Panc1 (cell line): ENCODE measurements at regions not wholly inside any gene's neighbourhood (a gene's known extent, or its start where the extent isn't known, plus 50 kb on each side); places are given as distances from the start of the nearest gene placed in this dataset.

Experiments
- ATAC-seq: fragments of 200-7000 bp; cut with Tn5 transposase; 2 replicates; pipeline ENCODE4 v1.9.1; 2020; ENCODE audit warnings: mild to moderate bottlenecking, moderate library complexity
- BruUV-seq: library from RNA; stranded (reverse); fragments of 400-500 nt; replicated peaks from 2 replicates; lab custom pipeline; 2021; lab: Mats Ljungman, UMichigan
- CTCF ChIA-PET: fragments of 300-600 bp; sonication (Branson Sonifier 250); formaldehyde crosslinking; loops from one replicate; lab custom pipeline; 2022; ENCODE audit warnings: antibody characterized with exemption; lab: Charles Lee
- POLR2A ChIA-PET: fragments of 300-600 bp; sonication (Branson Sonifier 250); formaldehyde crosslinking; loops from one replicate; lab custom pipeline; 2022; ENCODE audit warnings: antibody characterized with exemption; lab: Charles Lee
- DNase-seq: peaks from one replicate; pipeline ENCODE4 v3.0.0-alpha.2; 2010; ENCODE audit warnings: low read depth, low spot score
- H3K27ac ChIP-seq: 2 replicates; pipeline ENCODE4 v1.5.1; 2011; ENCODE audit warnings: mild to moderate bottlenecking, low read length, inconsistent platforms
- H3K27me3 ChIP-seq: fragments of 200-500 bp; sonication (Bioruptor generic); 2 replicates; pipeline ENCODE4 v1.6.0; 2014; ENCODE audit warnings: low read length, inconsistent platforms; ENCODE audit not compliant: control insufficient read depth, insufficient read depth
- H3K36me3 ChIP-seq: fragments of 200-500 bp; sonication (Bioruptor generic); 2 replicates; pipeline ENCODE4 v1.5.1; 2014; ENCODE audit warnings: inconsistent platforms, mild to moderate bottlenecking, low read length, moderate library complexity; ENCODE audit not compliant: control insufficient read depth, insufficient read depth
- H3K4me1 ChIP-seq: 2 replicates; pipeline ENCODE4 v1.5.1; 2011; ENCODE audit warnings: inconsistent platforms, mild to moderate bottlenecking, low read length, moderate library complexity; ENCODE audit not compliant: control insufficient read depth, insufficient read depth
- H3K4me3 ChIP-seq, 2 experiments: 2 replicates each; pipeline ENCODE4 v1.5.1; 2011 to 2012; ENCODE audit warnings: low read depth in 2 of 2, low read length in 2 of 2, mild to moderate bottlenecking in 2 of 2, inconsistent platforms in 1 of 2, moderate library complexity in 1 of 2
- H3K9me3 ChIP-seq: fragments of 200-500 bp; sonication (Bioruptor generic); 2 replicates; pipeline ENCODE4 v1.5.1; 2014; ENCODE audit warnings: low read depth, mild to moderate bottlenecking, inconsistent platforms, low read length, moderate library complexity; ENCODE audit not compliant: control insufficient read depth, insufficient read depth
- CTCF ChIP-seq: fragments of 450-650 bp; IDR thresholded peaks from 2 replicates; pipeline ENCODE4 v1.5.1; 2017; ENCODE audit warnings: mild to moderate bottlenecking
- POLR2AphosphoS5 ChIP-seq: IDR thresholded peaks from 2 replicates; pipeline ENCODE4 v1.6.1; 2012; ENCODE audit warnings: mild to moderate bottlenecking, low read depth, low read length, moderate library complexity
- REST ChIP-seq, 2 experiments: IDR thresholded peaks; 2 replicates each; pipeline ENCODE4 v1.6.1; 2011 to 2012; ENCODE audit warnings: low read depth in 2 of 2, control low read depth in 1 of 2, low read length in 1 of 2, mild to moderate bottlenecking in 1 of 2, moderate library complexity in 1 of 2; ENCODE audit not compliant: insufficient read depth in 1 of 2
- SIN3A ChIP-seq: IDR thresholded peaks from 2 replicates; pipeline ENCODE4 v1.6.1; 2012; ENCODE audit warnings: low read depth, mild to moderate bottlenecking, low read length, moderate library complexity, borderline replicate concordance; ENCODE audit not compliant: insufficient read depth
- TCF7L2 ChIP-seq: IDR thresholded peaks from 2 replicates; pipeline ENCODE4 v1.6.1; 2011; ENCODE audit warnings: mild to moderate bottlenecking, low read depth, low read length, inconsistent platforms
- in situ Hi-C: cut with HindIII; loops from 2 replicates; pipeline ENCODE4 v1.10.0; 2016; ENCODE audit warnings: low sequenced_read_pairs, low pct_unique_long_range_greater_than_20kb
- intact Hi-C: fragments of 100-400 bp; cut with micrococcal nuclease; formaldehyde crosslinking; loops from one replicate; pipeline ENCODE4 v1.10.0; 2022; ENCODE audit not compliant: unreplicated experiment

GRCh38 chr20:22407237-22408193 lies 176.9 kb downstream of the FOXA2 start:
- ATAC-seq (no peak), DNase-seq (no peak)
- CTCF ChIA-PET = no interaction called here
- Histone ChIP-seq H3K27ac (peak overlapping the region; percentile 48), H3K4me3 (no peak overlapping the region), H3K27me3 (no peaks in the 10 kb centered on the region), H3K4me1 (peaks cover 28% of the 10 kb centered on the region), H3K36me3 (no peaks in the 10 kb centered on the region), H3K9me3 (peaks cover 3% of the 10 kb centered on the region; the same call in 1 of the 2 replicates)
- intact Hi-C loops = no loop called here
- TF ChIP-seq SIN3A (no peak), REST (IDR thresholded peaks at IDR 0.05; ENCODE audit: insufficient read depth in 1 of 2, low read depth in 2 of 2, low read length in 1 of 2) (no peak), CTCF (no peak), POLR2AphosphoS5 (no peak), TCF7L2 (no peak)
- no TSS peak for BruUV-seq
- in situ Hi-C loops = no loop called here
- POLR2A ChIA-PET = no interaction called here

- no peaks in the 10 kb centered on the region for H3K27me3 ChIP-seq
- in situ Hi-C loops = no loop called here
- H3K27ac ChIP-seq = peak overlapping the region; percentile 87
- peaks cover 30% of the 10 kb centered on the region for H3K4me1 ChIP-seq
- BruUV-seq = no TSS peak
- intact Hi-C loops = no loop called here
- CTCF ChIA-PET = no interaction called here
- POLR2A ChIA-PET = no interaction called here
- DNase-seq (no peak), ATAC-seq (peak; percentile 85)
- peak overlapping the region; percentile 37 to 58; a peak in 3 of 4 replicates for H3K4me3 ChIP-seq
- H3K36me3 ChIP-seq = no peaks in the 10 kb centered on the region
- no peaks in the 10 kb centered on the region for H3K9me3 ChIP-seq
- TF ChIP-seq TCF7L2 (no peak), SIN3A (no peak), REST (IDR thresholded peaks at IDR 0.05; ENCODE audit: insufficient read depth in 1 of 2, low read depth in 2 of 2, low read length in 1 of 2) (no peak), POLR2AphosphoS5 (no peak), CTCF (no peak)
Measured at GRCh38 chr20:22404419-22405170, 179.8 kb downstream of the FOXA2 start.
